Stimulated activated CD4-positive, alpha-beta T cell treated with anti-CD3 and anti-CD28 coated beads, Interleukin-4, amount 100 ng/mL, for 4 hours (primary cell): ENCODE measurements at regions not wholly inside any gene's neighbourhood (a gene's known extent, or its start where the extent isn't known, plus 50 kb on each side); places are given as distances from the start of the nearest gene placed in this dataset.
"Not testable (repeated sequence)": the region's sequence is repeated elsewhere in the genome, so short reads cannot be mapped to it uniquely, and the experiment has no call there.

ENCODE experiments used
- DNase-seq, 2 experiments: peaks; one replicate each; pipeline ENCODE4 v3.0.0-alpha.2; 2020

DNA sequence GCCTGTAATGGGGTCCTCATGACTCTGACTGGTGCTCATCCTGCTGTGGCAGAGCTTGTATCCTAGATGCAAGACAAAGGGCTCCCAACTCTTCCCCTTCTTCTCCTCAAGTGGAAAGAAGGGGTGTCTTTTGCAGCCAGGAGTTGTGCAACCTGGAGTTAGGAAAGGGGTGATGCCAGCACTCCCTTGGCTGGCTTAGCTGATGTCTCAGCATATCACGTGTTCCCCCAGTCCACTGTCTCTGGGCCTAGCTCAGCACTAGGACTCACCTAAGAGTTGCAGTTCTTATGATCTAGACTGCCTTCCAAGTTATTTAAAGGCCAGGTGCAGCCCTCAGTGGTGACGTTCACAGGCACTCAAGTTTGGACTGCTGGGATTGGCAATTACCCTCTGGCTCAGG lies 146.2 kb upstream of the GORAB start:
- no peak for DNase-seq

DNA sequence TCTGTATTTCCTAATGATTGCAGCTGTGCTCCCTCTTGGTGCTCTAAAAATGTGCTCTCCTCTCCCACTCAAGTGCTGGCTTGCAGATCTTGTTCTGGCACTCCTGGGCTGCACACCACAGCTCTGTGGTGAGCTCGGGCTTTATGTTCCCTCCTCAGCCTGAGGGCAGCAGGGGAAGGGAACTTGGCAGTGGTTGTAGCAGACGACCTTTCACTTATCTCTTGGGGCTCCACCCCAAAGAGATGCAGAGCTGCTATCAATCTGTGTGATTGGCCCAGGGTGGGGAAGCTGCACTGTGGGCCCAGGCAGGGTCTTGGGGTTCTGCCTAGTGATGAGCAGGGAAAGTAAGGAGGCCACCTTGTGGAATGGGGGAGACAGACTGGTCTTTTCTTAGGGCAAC lies 143.5 kb upstream of the GORAB start:
- DNase-seq, result no peak

DNA sequence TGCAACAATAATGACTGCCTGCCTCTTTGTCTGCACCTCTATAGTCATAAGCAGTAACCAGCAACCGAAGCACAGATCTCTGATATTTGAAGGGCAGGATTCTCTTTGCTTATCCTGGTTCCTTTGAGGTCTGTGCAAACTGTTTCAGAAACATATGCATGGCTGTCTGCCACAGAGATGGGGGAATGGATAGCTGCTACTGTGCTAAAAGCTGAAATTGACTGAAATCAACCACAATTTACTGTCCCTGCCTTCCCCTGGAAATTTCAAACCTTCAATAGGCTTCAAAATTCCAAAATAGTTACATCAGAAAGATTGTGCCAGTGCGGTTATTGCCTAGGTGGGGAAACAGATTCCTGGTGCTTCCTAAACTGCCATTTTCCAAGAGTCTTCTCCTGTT lies 136.8 kb upstream of the GORAB start:
- no peak for DNase-seq

GRCh38 chr1:170397061-170397460 lies 134.9 kb upstream of the GORAB start:
- no peak for DNase-seq

- no peak for DNase-seq
Observed at GRCh38 chr1:170402476-170403311, 129.3 kb upstream of the GORAB start.

DNA sequence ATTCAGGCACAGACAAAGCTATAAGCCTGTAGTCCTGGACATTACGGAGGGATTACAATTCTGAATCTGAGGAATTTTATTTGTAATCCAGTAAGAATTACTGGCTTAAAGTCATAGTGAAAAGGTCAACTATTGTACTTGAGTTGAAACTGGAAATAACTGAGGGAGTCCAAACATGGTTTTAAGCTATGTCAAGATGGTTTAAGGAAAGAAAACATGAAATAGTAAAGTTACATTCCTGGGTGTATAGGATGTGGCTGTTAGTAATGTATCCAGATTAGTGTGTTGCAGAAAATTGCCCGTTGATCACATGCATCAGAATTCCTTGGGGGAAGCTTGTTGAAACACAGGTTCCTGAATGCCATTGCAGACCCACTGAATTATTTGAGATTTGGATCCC lies 124.8 kb upstream of the GORAB start:
- DNase-seq, result no peak

DNA sequence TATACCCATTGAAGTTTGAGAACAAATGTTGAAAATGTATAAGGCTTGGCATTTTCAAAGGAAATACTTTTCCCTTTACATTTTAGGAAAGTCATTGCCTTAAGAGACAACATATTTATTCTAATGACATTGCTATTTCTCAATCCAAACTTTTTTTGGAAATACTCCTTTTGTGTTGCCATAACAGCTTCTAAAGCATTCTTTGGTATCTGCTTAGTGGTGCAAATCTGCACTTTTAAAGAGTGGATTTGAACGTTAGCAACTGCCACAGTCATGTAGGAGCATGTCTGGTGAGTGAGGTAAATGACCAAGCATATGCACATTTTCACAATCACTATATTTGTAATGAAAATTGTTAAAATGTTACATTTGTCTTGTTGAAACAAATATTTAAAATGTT lies 124.4 kb upstream of the GORAB start:
- no peak for DNase-seq

GRCh38 chr1:170410401-170411166 lies 121.4 kb upstream of the GORAB start:
- no peak for DNase-seq

- no peak for DNase-seq
Observed at GRCh38 chr1:170414989-170415709, 116.8 kb upstream of the GORAB start.

DNA sequence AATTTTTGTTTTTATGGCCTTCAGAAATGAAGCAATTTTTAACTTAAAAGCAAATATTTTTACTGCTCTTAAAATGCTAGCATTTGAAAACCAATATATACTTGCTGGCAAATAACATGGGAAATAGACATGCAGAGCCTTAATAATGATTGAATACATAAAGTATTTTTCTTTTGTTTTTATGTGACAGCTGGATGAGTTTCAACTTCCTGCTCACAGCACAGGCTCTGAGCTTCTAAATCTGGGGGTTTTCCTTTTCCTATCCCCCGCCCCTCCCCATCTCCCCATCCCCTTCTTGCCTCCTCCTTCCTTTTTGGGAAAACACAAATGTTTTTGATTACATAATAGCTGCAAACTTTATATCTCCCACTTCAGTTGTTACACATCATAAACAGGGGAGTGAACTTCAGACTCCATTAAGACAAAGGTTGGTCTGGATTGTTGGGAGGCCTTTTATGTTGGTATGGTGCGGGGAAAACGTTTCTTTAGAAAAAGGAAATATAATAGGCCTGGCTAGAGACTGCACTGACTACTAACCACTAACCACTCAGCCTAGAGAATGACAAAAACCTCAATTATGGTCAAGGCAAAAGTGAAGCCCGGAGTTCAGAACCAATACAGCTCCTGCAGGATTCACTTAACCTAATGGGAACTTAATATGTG lies 116.1 kb upstream of the GORAB start:
- DNase-seq, result no peak

GRCh38 chr1:170424346-170424745 lies 107.6 kb upstream of the GORAB start:
- DNase-seq, result no peak

DNA sequence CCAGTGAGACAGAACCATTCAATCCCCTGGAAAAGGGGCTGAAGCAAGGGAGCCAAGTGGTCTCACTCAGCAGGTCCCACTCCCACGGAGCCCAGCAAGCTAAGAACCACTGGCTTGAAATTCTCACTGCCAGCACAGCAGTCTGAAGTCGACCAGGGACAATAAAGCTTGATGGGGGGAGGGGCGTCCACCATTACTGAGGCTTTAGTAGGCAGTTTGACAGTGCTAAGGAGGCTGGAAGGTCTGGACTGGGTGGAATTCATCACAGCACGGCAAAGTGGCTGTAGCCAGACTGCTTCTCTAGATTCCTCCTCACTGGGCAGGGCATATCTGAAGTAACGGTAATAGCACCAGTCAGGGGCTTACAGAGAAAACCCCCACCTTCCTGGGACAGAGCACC lies 105.4 kb upstream of the GORAB start:
- DNase-seq, result no peak

DNA sequence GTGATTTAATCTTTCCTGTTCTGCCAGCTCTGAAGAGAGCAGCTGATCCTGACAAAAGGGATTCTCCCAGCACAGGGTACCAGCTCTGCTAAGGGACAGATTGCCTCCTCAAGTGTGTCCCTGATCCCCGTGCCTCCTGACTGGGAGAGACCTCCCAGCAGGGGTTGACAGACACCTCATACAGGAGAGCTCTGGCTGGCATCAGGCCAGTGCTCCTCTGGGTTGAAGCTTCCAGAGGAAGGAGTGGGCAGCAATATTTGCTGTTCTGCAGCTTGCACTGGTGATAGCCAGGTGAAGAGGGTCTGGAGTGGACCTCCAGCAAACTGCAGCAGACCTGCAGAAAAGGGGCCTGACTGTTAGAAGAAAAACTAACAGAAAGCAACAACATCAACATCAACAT lies 105.0 kb upstream of the GORAB start:
- not testable (repeated sequence) for DNase-seq

DNA sequence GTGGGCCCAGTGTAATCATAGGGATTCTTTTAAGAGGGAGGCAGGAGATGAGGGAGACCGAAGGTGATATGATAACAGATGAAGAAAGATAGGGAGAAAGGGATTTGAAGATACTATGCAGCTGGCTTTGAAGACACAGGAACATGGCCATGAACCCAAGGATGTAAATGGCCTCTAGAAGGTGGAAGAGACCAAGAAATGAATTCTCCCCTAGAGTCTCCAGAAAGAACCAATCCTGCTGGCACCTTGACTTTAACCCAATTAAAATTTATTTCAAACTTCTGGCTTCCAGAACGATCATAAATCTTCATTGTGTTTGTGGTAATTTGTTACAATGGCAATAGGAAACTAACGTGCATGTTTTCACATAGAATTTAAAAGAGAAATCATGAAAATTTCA lies 95.0 kb upstream of the GORAB start:
- DNase-seq, result no peak

DNA sequence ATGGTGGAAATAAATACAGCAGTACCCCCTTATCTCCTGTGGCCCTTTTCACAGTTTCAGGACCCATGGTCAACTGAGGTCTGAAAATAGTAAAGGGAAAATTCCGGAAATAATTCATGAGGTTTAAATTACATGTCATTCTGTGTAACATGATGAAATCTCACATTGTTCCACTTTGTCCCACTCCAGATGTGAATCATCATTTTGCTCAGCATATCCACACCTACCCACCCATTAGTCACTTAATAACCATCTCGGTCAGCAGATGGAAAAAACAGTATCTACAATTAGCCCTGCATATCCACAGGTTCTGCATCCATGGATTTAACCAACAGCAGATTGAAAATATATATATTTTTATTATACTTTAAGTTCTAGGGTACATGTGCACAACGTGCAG lies 86.9 kb upstream of the GORAB start:
- no peak for DNase-seq

GRCh38 chr1:170448661-170449158 lies 83.3 kb upstream of the GORAB start:
- DNase-seq, result no peak

DNA sequence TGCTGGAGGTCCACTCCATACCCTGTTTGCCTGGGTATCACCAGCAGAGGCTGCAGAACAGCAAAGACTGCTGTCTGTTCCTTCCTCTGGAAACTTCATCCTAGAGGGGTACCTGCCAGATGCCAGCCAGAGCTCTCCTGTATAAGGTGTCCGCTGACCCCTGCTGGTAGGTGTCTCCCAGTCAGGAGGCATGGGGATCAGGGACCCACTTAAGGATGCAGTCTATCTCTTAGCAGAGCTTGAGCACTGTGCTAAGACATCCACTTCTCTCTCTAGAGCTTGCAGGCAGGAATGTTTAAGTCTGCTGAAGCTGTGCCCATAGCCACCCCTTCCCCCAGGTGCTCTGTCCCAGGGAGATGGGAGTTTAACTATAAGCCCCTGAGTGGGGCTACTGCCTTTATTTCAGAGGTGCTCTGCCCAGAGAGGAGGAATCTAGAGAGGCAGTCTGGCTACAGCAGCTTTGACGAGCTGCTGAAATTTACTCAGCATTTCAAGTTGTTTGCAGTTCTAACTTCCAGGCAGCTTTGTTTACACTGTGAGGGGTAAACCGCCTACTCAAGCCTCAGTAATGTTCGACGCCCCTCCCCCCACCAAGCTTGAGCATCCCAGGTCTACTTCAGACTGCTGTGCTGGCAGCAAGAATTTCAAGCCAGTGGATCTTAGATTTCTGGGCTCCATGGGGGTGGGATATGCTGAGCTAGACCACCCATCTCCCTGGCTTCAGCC lies 74.5 kb upstream of the GORAB start:
- peak in 1 of 2 experiments; percentile 7 for DNase-seq

- DNase-seq, result no peak
Observed at GRCh38 chr1:170460001-170460400, 72.0 kb upstream of the GORAB start.

- DNase-seq, result no peak
Observed at GRCh38 chr1:170460414-170461155, 71.4 kb upstream of the GORAB start.

DNA sequence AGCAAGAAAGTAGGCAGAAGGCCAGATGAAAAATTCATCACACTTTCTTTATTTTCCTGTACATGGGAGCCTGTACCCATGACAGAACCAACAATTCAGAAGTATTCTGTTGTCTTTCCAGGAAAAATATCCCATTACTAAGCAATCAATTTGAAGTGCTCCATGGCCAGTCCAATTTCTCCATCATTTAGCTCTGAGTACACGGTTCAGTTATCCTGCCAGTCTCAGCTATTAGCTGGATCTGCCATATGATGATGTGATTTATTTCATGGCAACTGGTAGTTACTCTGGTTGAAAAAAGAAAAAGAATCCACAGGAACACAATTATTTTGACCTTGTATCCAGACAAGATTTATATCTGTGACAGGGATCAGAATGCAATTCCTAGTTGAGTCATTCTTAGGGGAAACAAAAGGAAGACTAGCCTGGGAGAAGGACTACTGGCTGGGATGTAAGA lies 70.6 kb upstream of the GORAB start:
- DNase-seq, result no peak

- no peak for DNase-seq
Observed at GRCh38 chr1:170461762-170462384, 70.1 kb upstream of the GORAB start.
